ENCODE measurements at regions not wholly inside any gene's neighbourhood (a gene's known extent, or its start where the extent isn't known, plus 50 kb on each side); places are given as distances from the start of the nearest gene placed in this dataset.
"Not testable (repeated sequence)": the region's sequence is repeated elsewhere in the genome, so short reads cannot be mapped to it uniquely, and the experiment has no call there.

DNA sequence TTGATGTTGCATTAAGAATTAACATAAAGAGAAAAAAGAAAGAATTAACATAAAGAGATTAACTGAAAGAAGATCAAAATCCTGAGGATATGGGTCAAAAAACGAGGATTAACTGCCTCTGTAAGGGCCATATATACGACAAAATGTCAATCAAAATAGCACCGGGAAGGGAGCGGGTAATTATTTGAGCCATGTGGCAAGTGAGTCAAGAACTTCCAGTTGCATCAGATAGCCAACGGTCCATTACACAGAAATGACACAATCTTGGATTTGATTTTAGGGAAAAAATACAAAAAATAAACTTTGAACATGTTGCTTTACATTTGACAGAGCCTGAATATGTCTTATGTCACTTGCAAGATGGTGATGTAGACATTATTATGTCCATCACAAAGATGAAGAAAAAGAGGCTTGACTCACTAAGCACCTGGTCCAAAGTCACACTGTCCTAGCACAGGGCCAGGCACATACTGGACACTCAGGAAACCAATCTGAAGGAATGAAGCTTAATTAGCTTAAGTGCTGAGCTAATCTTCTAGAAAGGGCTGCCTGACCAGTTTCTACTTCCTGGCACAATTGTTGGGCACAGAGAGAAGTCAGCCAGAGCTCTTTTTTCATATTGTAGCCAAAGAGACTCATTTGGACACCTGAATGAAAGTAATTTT is 273.2 kb upstream of the PAPPA start:
- no peak for DNase-seq (ENCODE audit: low spot score)

DNA sequence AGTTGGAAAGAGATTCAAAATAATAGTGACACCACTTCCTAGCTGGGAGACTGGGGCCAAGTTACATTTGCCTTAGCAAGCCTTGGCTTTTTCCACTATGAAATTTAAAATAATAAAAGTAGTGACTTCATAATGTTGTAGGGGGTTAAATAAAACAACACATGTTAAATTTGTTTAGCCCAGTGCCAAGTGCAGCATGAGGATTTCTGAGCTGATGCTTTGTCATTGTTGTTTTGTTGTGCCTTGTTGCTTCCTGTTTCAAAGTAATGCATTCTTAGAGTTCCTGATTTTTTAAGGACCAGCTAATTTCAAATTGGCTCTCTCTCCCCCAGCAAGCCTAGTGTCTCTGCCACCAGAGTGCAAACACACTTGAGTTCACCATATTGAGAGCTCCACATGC is 270.7 kb upstream of the PAPPA start:
- no peak for DNase-seq (ENCODE audit: low spot score)

DNA sequence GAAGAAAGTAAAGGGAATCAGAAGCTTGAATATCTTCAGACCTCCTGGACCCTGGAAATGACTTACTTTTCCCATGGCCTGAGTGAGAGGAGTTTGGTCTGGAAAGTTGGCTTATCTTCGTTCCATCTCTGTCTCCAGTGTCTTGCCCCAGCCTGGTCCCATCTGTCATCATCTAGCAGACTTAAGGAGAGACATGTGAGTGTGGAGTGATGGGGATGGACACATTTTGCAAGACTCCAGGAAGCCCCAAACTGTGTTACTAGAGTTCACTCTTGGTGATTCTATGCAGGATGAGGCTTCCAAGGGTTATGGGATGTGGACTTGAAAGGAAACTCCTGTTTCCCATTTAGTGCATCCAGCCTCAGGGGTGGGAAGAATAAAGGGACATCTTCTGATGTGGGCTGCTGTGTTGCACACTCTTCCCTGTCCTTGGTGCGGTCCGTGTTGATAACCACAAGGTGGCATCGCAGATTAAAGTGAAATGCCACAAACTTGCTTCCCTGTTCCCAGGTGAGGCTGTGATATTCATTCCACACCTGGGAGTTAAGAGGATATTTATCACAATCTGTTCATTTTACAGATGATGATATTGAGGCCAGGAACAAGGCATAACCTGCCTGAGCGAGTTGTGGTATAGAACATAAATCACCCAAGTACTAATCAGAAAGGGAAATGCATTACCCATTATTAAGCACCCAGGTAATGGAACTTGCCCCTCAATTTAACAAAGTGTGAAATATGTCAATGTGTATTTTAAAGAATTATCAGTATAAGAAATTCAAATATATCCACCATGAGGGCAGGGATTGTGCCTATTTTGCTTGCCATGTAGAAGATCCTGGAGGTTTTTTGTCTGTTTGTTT is 269.9 kb upstream of the PAPPA start:
- DNase-seq (ENCODE audit: low spot score): no peak

DNA sequence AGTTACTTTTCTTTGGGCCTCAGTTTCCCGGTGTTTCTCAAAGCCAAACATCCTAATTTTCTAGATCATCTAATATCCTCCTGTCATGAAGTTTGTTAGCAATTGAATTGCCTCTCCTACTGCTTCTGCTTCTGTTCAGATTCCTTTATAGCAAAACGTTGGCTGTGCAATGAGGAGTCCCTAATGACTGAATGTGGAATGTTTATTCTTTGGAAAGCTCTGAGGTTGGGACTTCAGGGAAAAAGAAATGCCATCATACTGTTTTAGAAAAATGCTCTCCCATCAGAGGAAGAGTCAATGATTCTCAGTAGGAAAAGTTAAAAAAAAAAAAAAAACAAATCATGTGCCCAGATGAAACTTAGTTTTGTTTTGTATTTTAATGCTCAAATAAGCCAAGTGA is 268.7 kb upstream of the PAPPA start:
- no peak for DNase-seq (ENCODE audit: low spot score)

DNA sequence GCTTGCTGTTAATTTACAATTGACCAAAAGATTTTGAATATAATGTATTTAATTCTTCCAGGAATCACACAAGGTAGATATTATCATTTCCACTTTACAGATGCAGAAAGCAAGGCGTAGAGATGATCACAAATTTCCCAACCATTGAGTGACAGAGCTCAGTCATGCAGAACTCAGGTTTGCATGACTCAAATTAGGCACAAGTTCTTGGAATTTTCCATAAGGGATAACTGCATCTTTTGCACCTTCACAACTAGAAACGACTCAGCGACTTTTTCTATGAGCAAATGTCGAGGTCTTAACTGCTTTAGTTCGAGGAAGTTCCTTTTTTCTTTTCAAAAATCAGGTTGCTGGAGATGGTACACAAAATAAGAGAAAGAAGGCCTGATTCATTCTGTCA is 265.5 kb upstream of the PAPPA start:
- no peak for DNase-seq (ENCODE audit: low spot score)

DNA sequence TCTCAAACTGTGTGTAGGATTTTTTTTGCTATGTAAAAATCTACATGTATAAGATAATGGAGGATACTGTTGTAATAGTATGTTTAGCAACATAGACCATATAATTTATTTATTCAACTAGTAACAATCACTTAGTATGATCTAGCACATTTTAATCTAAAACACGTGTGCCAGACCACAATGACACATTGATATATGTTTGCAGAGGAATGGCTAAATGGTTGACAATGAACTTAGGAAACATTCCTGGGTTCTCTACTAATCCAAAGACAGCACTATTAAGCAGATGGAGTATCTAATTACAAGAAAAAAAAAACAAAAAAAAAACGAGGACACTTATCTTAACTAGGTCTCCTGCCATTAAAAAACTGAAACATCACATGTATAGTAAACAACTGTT is 261.7 kb upstream of the PAPPA start:
- no peak for DNase-seq (ENCODE audit: low spot score)

DNA sequence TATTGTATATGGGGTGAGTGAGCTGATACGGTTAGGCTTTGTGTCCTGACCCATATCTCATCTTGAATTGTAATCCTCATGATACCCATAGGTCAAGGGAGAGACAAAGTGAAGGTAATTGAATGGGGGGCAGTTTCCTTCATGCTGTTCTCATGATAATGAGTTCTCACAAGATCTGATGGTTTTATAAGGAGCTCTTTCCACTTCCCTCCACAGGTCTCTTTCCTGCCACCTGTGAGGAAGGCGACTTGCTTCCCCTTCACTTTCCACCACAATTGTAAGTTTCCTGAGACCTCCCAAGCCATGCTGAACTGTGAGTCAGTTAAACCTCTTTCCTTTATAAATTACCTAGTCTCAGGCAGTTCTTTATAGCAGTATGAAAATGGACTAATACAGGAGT is 255.1 kb upstream of the PAPPA start:
- DNase-seq (ENCODE audit: low spot score): not testable (repeated sequence)

DNA sequence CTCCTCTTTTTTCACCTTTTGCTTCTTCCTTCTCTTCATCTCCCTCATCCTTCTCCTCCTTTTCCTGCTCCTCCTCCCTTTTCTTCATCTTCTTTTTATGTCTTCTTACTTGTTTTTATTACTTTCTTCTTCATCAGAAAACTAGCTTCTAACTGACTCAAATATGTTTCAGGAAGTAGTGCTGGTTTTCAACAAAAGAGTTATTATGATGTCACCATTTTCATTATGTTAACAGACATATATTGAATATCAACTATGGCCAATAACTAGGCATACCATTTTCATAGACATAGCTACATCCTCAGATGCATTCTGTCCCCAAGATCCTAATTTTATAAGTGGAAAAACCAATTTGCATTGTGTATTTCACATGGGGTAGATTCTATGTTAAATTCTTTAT is 252.9 kb upstream of the PAPPA start:
- no peak for DNase-seq (ENCODE audit: low spot score)

DNA sequence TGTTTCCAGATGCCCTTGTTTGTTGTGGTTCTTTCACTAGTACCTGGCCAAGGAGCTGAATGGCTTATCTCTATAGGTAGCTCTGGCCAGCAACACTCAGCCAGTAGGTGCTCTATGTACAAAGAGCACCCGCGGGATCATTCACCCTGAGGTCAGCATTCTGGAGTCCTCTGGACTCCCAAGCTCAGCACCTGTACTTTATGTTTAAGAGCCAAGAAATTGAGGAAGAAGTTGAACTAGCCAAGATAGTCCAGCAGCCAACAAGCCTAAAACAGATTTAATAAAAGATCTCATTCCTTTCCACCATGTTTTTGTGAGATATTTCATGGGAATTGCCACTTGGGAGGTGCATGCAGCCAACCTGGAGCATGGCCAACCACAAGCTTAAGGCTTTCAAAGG is 242.6 kb upstream of the PAPPA start:
- no peak for DNase-seq (ENCODE audit: low spot score)

DNA sequence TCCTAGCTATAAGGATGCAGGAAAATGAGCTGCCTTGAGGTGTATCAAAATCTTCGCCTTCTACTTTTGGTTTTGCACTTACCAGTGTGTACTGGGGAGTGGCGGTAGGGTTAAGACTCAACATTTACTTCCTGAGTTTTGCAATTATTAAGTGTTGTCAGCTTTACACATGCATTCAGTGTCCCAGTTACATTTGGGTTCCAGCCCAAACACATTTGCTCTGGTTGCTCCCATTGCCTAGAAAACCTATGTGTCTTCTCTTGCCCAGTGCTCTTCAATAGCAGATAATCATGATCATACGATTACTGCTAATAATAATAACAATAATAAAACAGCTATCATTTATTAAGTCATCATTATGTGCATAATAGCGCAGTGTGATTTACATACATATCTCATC is 241.5 kb upstream of the PAPPA start:
- no peak for DNase-seq (ENCODE audit: low spot score)

DNA sequence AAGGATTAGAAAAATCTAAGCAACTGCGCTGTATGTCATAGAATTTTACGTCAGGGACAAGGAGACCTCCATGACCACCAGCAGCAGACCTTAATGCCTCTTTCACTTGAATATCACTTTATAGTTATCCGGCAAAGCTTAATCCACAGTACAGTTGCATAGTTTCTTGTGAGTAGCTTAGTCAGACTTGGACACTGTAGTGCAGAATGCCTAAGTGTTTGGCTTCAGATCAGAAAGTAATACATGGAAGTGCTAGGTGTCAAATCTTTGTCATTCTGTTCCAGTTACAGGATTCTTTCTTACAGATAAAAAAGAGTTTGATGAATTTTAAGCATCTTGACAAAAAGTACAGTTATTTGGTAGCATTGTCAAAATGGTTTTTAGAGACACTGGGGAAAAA is 239.9 kb upstream of the PAPPA start:
- no peak for DNase-seq (ENCODE audit: low spot score)

DNA sequence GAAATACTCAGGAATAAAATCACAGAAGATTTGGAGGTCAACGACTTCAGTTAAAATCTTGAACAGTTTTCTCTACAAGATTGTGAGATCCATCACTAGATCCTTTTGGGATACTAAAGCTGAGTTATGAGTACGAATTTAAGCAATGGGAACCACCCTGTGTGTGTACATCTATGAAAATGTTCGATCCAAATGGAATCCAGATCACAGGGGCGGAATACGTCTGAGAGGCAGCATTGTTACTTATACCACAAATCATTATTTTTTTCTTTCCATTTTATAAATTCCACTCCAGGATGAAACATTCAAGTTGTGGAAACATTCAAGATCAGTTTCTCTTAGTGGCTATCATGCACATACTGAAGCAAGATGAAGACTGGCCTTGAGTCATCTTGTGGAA is 239.3 kb upstream of the PAPPA start:
- no peak for DNase-seq (ENCODE audit: low spot score)

DNA sequence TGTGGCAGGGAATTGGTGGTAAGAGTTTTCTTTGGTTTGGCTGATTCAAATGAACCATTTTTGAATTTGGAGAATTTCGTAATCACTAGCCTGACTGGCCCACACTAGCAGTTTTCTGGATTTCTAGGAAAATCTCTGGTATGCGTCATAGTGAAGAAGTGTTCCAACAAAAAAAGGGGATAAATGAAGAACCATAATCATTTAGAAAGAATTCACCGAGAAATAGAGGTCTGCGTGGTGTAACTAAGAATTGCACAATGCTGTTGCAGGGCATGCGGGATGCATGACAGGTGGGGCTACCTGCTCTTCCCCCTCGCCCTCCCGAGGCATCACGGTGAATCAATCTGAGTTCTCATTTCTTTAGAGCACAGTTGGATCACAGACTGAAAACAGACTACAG is 232.3 kb upstream of the PAPPA start:
- no peak for DNase-seq (ENCODE audit: low spot score)

DNA sequence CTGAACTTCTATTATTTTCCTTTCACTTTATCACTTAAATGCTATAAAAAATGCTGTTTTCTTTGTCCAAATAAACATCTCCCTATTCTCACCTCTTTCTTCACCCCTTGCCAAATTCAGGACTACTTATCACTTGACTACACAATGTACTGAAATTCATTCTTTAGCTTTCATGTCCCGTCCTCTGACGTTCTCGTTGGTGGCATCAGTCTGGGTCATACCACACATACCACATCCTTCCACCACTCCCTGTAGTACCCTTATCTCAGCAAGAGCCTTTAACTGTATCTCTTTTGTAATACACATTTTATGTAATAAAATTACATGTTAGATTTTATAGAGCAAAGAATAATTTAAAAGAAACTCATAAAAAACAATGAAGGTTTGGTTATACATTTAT is 231.1 kb upstream of the PAPPA start:
- no peak for DNase-seq (ENCODE audit: low spot score)

DNA sequence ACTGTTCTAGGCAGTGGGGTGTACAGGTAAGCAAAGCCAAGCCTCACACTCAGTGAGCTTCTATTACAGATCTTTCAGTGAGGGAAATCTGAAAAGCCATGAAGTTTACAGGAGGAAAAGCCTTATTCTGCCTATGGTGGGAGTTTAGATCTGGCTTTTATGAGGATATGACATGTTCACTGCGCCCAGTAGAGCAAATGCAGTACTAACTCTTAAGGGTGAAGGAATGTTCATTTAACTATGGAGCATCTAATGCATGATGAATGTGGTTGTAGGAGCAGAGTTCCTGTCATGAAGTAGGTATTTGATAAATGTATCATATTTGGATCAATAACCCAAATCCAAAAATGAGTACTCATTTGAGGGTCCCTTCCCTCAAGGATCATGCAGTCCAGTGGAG is 230.2 kb upstream of the PAPPA start:
- DNase-seq (ENCODE audit: low spot score): no peak

DNA sequence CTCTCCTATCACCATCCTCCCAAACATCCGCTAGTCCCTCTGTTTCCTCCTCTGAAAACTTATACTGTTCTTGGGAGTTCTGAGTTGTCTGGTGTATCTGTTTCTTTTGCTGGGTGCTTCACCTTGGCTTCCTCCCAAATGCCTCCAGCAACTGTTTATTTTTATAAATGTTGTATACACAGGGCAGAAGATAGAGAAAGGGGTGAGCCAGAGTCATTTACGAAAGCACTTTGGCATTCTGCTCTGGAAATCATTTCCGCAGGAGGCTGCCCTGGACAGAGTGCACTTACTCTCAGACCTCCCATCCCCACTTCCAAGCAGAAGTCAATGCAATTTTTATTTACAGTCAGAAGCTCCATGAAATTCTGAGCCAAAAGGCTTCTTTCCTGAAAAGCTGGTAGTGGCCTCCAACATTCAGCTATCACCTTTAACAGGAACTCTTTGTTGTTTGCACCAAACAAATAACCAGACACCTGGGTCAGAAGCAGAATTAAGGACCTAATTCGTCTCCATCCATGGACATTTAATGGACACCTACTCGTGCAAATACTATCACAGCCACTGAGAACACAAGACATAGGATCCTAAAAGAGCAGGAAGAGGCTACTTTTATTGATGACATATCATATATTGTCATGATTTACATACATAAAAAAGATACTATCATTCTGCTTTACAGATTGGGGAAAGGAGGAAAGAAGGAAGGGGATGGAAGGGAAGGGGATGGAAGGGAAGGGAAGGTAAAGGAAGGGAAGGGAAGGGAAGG is 229.5 kb upstream of the PAPPA start:
- DNase-seq (ENCODE audit: low spot score): no peak

DNA sequence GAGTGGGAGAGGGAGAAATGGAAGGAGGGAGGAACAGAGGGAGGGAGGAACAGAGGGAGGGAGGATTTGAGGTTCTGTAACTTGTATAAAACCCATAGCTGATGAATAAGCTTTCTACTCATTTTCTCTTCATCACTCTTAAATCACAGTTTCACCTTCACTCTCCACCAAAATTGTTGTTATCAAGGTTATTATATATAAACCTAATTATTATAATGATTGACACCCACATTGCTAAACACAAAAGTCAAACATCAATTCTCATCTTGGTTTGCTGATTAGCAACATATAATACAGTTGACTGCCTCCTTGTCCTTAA is 229.0 kb upstream of the PAPPA start:
- DNase-seq (ENCODE audit: low spot score): no peak

DNA sequence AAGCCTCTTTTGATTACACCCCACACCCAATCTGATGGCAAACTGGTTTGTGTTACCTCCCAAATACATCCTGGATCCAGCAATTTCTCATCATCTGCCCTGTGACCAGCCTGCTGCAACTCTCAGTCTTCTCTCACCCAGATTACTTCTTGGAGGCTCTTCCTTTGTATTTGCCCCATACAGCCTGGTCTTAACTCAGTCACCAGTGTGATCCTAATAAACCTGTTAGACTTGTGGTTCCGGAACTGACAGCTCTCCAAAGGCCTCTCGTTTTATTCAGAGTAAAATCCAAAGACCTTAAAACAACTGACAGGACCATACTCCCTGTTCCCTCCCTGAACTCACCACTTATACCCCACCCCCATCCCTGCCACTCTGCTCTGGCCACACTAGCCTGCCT is 228.2 kb upstream of the PAPPA start:
- DNase-seq (ENCODE audit: low spot score): no peak

DNA sequence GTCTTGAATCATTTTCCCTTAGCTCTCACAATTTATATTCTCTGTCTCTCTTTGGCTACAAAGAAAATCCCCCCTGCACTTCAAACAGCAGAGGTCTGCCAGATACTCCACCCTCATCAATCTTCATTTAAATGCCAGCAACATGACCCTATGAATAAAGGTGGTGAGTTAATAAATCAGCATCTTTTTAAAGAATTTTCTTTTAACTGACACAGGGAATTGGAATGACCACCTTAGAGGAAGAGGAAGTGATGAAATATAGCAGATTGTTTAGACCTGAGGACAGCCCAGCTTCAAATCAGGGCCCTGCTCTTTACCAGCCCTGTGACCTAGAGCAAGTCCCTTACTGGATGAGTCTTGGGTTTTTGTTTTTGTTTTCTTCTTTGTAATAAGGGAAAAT is 223.1 kb upstream of the PAPPA start:
- no peak for DNase-seq (ENCODE audit: low spot score)

DNA sequence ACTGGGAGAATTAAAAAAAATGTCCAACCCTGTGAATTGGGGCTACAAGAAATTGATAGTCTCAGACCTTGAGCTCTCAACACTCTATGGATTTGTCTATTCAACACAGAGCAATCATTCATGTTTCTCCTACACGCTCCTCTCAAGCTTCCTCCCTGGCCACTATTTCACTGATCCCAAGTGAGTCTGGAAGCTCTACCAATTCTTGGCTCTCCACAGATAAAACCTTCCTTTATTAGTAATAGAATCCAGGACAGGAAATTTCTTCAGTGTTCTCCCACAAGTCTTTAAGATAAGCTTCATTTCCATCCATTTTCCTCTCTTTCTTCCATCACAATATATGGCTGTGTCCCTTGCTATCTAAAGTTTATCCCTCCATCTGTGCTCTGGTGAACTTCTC is 215.1 kb upstream of the PAPPA start:
- no peak for DNase-seq (ENCODE audit: low spot score)

DNA sequence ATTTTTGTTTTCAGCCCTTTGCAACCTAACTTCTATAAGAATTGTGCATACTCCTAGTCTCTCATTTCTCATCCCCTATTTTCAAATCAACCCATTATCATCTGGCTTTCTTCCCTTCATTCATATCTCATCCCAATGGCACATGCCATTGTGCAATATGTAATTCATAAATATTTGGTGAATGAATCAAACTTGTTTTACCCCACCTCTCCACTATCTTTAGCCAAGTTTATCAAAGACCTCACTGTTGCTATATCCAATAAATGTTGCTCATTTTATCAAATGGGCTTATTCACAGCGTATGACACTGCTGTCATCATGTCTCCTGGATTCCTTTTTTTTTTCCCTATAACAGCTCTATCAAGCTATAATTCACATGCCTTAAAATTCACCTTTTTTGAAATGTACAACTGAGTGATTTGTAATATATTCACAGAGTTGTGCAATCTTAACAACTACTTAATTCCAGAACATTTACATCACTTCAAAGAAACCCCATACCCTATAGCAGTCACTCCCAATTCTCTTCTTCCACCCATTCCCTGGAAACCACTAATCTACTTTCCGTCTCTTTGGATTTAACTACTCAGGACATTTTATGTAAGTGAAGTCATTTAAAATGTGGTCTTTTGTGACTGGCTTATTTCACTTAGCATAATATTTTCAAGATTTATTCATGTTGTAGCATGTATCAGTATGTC is 214.4 kb upstream of the PAPPA start:
- DNase-seq (ENCODE audit: low spot score): no peak

DNA sequence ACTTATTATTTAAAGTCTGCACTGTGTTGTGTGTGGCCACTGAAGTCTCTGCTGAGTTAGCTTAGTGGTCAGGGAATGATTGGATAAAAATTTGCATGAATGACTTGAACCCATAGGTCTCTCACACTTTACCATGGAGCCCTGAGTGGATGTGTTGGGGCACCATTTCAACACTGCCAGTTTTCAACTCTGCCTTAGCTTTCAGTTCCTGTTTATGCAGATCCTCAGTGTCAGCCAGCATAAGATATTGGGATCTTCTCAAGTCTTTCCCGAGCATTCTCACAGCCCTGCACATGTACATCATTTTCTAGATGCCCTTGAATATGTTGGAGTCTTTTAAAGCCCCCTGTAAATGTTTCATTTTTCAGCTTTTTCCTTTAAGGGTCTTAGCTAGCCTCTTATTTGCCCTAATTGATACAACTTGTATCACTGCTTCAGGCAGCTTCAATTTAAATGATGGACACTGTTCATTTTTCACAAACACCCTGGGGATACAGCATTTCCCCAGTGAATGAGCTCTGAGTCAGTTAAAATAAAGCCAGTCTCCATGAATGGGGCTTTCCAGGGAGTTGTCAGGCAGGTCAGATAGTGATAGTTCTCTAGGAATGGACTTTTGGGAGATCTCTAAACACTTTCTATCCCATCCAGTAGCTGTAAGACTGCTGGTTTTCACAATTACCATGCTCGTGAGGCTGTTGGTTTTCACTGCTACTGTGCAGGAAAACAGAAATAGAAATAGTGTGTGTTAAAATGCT is 211.9 kb upstream of the PAPPA start:
- no peak for DNase-seq (ENCODE audit: low spot score)

All from left forelimb (tissue), 1 donor.